Liver (tissue), 8 donors: ENCODE measurements at regions not wholly inside any gene's neighbourhood (a gene's known extent, or its start where the extent isn't known, plus 50 kb on each side); places are given as distances from the start of the nearest gene placed in this dataset.

Experiments used
- DNase-seq: peaks from one replicate; pipeline ENCODE4 v3.0.0-alpha.2; 2017; ENCODE audit warnings: low spot score
- H3K27ac ChIP-seq, 2 donors: one replicate each; pipeline ENCODE4 v1.7.0; 2013; ENCODE audit warnings: inconsistent platforms in 2 of 2, low read length in 2 of 2, control low read depth in 1 of 2, low read depth in 1 of 2, mild to moderate bottlenecking in 1 of 2
- H3K27me3 ChIP-seq, 4 donors: one replicate each; pipeline versions ENCODE4 v1.6.1 to v1.7.0; 2013; ENCODE audit warnings: low read length in 3 of 4, inconsistent platforms in 1 of 4, mild to moderate bottlenecking in 1 of 4, moderate library complexity in 1 of 4; ENCODE audit not compliant: control insufficient read depth in 4 of 4, insufficient read depth in 4 of 4
- H3K36me3 ChIP-seq, 4 donors: one replicate each; pipeline versions ENCODE4 v1.6.1 to v1.7.0; 2013; ENCODE audit warnings: low read length in 3 of 4, mild to moderate bottlenecking in 3 of 4, low read depth in 1 of 4, moderate library complexity in 1 of 4; ENCODE audit not compliant: control insufficient read depth in 4 of 4, insufficient read depth in 3 of 4
- H3K4me1 ChIP-seq, 4 donors: one replicate each; pipeline versions ENCODE4 v1.6.1 to v1.7.0; 2013; ENCODE audit warnings: low read length in 3 of 4, mild to moderate bottlenecking in 3 of 4, moderate library complexity in 1 of 4; ENCODE audit not compliant: control insufficient read depth in 4 of 4, insufficient read depth in 4 of 4
- H3K4me3 ChIP-seq, 3 donors: one replicate each; pipeline versions ENCODE4 v1.6.1 to v1.7.0; 2013; ENCODE audit warnings: low read length in 3 of 3, control low read depth in 1 of 3, low read depth in 1 of 3, mild to moderate bottlenecking in 1 of 3
- H3K9ac ChIP-seq, 2 donors: one replicate each; pipeline ENCODE4 v1.7.0; 2013; ENCODE audit warnings: low read length in 2 of 2, mild to moderate bottlenecking in 2 of 2, moderate library complexity in 2 of 2, control low read depth in 1 of 2, low read depth in 1 of 2
- H3K9me3 ChIP-seq, 4 donors: one replicate each; pipeline versions ENCODE4 v1.6.1 to v1.7.0; 2013; ENCODE audit warnings: low read length in 3 of 4; ENCODE audit not compliant: control insufficient read depth in 4 of 4
- ATF3 ChIP-seq: IDR thresholded peaks from 2 replicates; pipeline ENCODE4 v1.6.1; 2016; ENCODE audit warnings: antibody characterized with exemption
- EGR1 ChIP-seq, 2 donors: IDR thresholded peaks; 2 replicates each; pipeline ENCODE4 v1.6.1; 2016 to 2018; ENCODE audit warnings: antibody characterized with exemption in 2 of 2, low read depth in 2 of 2
- FOXA1 ChIP-seq: IDR thresholded peaks from 2 replicates; pipeline ENCODE4 v1.6.1; 2016; ENCODE audit warnings: antibody characterized with exemption
- FOXA2 ChIP-seq: IDR thresholded peaks from 2 replicates; pipeline ENCODE4 v1.6.1; 2016; ENCODE audit warnings: antibody characterized with exemption
- GABPA ChIP-seq, 2 donors: IDR thresholded peaks in 1 of 2; conservative IDR thresholded peaks in 1 of 2; 2 replicates each; pipeline ENCODE4 v1.6.1; 2016; ENCODE audit warnings: antibody characterized with exemption in 2 of 2, mild to moderate bottlenecking in 1 of 2, moderate library complexity in 1 of 2
- HNF4A ChIP-seq, 2 donors: conservative IDR thresholded peaks; 2 replicates each; pipeline ENCODE4 v1.6.1; 2016; ENCODE audit warnings: antibody characterized with exemption in 2 of 2, mild to moderate bottlenecking in 2 of 2
- HNF4G ChIP-seq: IDR thresholded peaks from 2 replicates; pipeline ENCODE4 v1.6.1; 2016; ENCODE audit warnings: antibody characterized with exemption
- JUND ChIP-seq, 2 donors: IDR thresholded peaks; 2 replicates each; pipeline ENCODE4 v1.6.1; 2016; ENCODE audit warnings: antibody characterized with exemption in 2 of 2
- MAX ChIP-seq: IDR thresholded peaks from 2 replicates; pipeline ENCODE4 v1.6.1; 2016; ENCODE audit warnings: antibody characterized with exemption
- NR2F2 ChIP-seq: IDR thresholded peaks from 2 replicates; pipeline ENCODE4 v1.6.1; 2016; ENCODE audit warnings: antibody characterized with exemption
- RAD21 ChIP-seq, 2 donors: IDR thresholded peaks; 2 replicates each; pipeline ENCODE4 v1.6.1; 2016; ENCODE audit warnings: antibody characterized with exemption in 2 of 2, mild to moderate bottlenecking in 2 of 2
- REST ChIP-seq: IDR thresholded peaks from 2 replicates; pipeline ENCODE4 v1.6.1; 2016; ENCODE audit warnings: antibody characterized with exemption, mild to moderate bottlenecking
- RXRA ChIP-seq, 2 donors: IDR thresholded peaks; 2 replicates each; pipeline ENCODE4 v1.6.1; 2017 to 2018; ENCODE audit warnings: antibody characterized with exemption in 2 of 2, mild to moderate bottlenecking in 1 of 2
- SP1 ChIP-seq: IDR thresholded peaks from 2 replicates; pipeline ENCODE4 v1.6.1; 2018; ENCODE audit warnings: antibody characterized with exemption, mild to moderate bottlenecking
- TAF1 ChIP-seq: conservative IDR thresholded peaks from 2 replicates; pipeline ENCODE4 v1.6.1; 2016; ENCODE audit warnings: antibody characterized with exemption, mild to moderate bottlenecking
- YY1 ChIP-seq: IDR thresholded peaks from 2 replicates; pipeline ENCODE4 v1.6.1; 2016; ENCODE audit warnings: antibody characterized with exemption, mild to moderate bottlenecking
- ZBTB33 ChIP-seq: IDR thresholded peaks from 2 replicates; pipeline ENCODE4 v1.6.1; 2016; ENCODE audit warnings: antibody characterized with exemption
- WGBS: extraction: QIAGEN DNeasy Blood & Tissue Kit; methylation state at CpG from one replicate; pipeline ENCODE4 v1.1.7; 2013; 5-methylcytosine and 5-hydroxymethylcytosine counted together
- TF ChIP-seq, protein P1 (sequence below): fragments of 150-350 bp; IDR thresholded peaks from 2 replicates; pipeline ENCODE4 v1.5.1; 2017; ENCODE audit warnings: improper control_type of control experiment, low read depth, low read length; ENCODE audit not compliant: missing input control
- donor health status: healthy.
- donor health status: healthy.
- donor health status: healthy.
- donor health status: healthy.
- donor health status: healthy.

DNA sequence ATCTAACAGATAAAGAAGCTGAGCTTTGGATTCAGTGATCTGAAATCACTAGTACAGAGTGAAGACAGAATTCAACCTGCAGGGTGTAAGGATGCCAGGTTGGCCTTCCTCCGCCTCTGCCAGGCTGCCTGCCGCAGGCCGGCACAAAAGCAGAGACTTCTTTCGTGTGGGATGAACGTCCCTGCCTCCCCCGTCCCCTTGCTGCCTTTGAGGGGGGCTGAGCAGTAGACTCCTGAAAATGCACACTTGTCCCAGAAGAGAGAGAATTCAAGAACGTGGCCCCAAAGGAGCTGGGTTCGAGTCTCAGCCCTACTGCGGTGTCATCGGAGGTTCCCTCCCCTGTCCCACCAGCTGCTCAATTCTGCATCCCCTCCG lies 154.3 kb downstream of the BCL11B start:
- no peak for TF ChIP-seq RAD21 (IDR thresholded peaks at IDR 0.05)
- no peak for TF ChIP-seq NR2F2
- no peak for TF ChIP-seq RXRA (IDR thresholded peaks at IDR 0.05)
- no peak for TF ChIP-seq JUND (IDR thresholded peaks at IDR 0.05)
- TF ChIP-seq FOXA1 = no peak
- no peak for TF ChIP-seq GABPA (IDR thresholded peaks at IDR 0.05 in 1 of 2, conservative IDR thresholded peaks at IDR 0.05 in 1 of 2)
- TF ChIP-seq HNF4G = no peak
- no peak for TF ChIP-seq ZBTB33
- TF ChIP-seq EGR1 (IDR thresholded peaks at IDR 0.05; ENCODE audit: low read depth in 2 of 2) = no peak
- no peak for TF ChIP-seq YY1
- TF ChIP-seq TAF1 = no peak
- TF ChIP-seq FOXA2 = no peak
- TF ChIP-seq SP1 = no peak
- TF ChIP-seq REST = no peak
- no peak for TF ChIP-seq HNF4A (conservative IDR thresholded peaks at IDR 0.05)
- TF ChIP-seq, protein P1, sequence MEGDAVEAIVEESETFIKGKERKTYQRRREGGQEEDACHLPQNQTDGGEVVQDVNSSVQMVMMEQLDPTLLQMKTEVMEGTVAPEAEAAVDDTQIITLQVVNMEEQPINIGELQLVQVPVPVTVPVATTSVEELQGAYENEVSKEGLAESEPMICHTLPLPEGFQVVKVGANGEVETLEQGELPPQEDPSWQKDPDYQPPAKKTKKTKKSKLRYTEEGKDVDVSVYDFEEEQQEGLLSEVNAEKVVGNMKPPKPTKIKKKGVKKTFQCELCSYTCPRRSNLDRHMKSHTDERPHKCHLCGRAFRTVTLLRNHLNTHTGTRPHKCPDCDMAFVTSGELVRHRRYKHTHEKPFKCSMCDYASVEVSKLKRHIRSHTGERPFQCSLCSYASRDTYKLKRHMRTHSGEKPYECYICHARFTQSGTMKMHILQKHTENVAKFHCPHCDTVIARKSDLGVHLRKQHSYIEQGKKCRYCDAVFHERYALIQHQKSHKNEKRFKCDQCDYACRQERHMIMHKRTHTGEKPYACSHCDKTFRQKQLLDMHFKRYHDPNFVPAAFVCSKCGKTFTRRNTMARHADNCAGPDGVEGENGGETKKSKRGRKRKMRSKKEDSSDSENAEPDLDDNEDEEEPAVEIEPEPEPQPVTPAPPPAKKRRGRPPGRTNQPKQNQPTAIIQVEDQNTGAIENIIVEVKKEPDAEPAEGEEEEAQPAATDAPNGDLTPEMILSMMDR = no peak
- TF ChIP-seq ATF3 = no peak
- no peak for DNase-seq
- Histone ChIP-seq H3K4me3 (no peak overlapping the region), H3K9ac (no peak overlapping the region), H3K4me1 (no peaks in the 10 kb centered on the region), H3K27ac (no peak overlapping the region), H3K36me3 (no peaks in the 10 kb centered on the region), H3K9me3 (no peaks in the 10 kb centered on the region), H3K27me3 (peaks cover 0 to 13% (median under 1%) of the 10 kb centered on the region in 4 donors)
- 64% methylated on average over 11 of the region's 11 CpGs for WGBS

GRCh38 chr14:99118046-99118721 lies 153.8 kb downstream of the BCL11B start:
- H3K27me3 ChIP-seq = peaks cover 0 to 13% (median under 1%) of the 10 kb centered on the region in 4 donors
- no peak for DNase-seq
- WGBS = 17% methylated on average over 53 of the region's 53 CpGs
- TF ChIP-seq RAD21 (IDR thresholded peaks at IDR 0.05) (no peak), MAX (no peak), ATF3 (no peak), SP1 (no peak), REST (no peak), NR2F2 (no peak)
- TF ChIP-seq, protein P1 = no peak

More at GRCh38 chr14:99118046-99118721, 153.8 kb downstream of the BCL11B start:
- Histone ChIP-seq H3K9ac (no peak overlapping the region), H3K4me3 (no peak overlapping the region), H3K9me3 (no peaks in the 10 kb centered on the region), H3K36me3 (no peaks in the 10 kb centered on the region), H3K27ac (no peak overlapping the region), H3K4me1 (no peaks in the 10 kb centered on the region)
